Smooth muscle cell of the brain vasculature (primary cell): ENCODE measurements at regions not wholly inside any gene's neighbourhood (a gene's known extent, or its start where the extent isn't known, plus 50 kb on each side); places are given as distances from the start of the nearest gene placed in this dataset.
A peak's percentile ranks its signal among the peaks of the same experiment; 100 is the strongest.

ENCODE experiments used
- DNase-seq: peaks from one replicate; pipeline ENCODE4 v3.0.0-alpha.2; 2012; ENCODE audit warnings: low read depth, low spot score

DNA sequence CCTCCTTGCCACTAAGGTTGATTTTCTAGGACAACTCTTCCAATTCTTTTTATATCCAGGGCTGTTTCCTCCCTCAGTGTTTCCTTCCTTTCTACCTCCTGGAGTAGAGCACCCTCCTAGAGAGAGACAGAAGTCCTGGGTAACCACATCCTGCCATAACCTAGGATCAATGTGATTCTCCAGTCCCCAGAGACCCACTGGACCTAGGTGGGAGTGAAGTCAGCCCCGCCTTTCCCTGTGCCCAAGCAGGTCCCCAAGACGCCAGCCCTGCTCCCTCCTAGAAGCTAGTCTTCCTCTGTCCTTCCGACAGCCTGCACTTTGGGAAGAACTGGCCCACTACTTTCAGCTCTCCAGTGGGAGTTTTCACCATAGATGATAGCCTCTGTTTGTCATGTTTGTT, 166.8 kb upstream of the PLEKHG7 start:
- DNase-seq, result no peak

DNA sequence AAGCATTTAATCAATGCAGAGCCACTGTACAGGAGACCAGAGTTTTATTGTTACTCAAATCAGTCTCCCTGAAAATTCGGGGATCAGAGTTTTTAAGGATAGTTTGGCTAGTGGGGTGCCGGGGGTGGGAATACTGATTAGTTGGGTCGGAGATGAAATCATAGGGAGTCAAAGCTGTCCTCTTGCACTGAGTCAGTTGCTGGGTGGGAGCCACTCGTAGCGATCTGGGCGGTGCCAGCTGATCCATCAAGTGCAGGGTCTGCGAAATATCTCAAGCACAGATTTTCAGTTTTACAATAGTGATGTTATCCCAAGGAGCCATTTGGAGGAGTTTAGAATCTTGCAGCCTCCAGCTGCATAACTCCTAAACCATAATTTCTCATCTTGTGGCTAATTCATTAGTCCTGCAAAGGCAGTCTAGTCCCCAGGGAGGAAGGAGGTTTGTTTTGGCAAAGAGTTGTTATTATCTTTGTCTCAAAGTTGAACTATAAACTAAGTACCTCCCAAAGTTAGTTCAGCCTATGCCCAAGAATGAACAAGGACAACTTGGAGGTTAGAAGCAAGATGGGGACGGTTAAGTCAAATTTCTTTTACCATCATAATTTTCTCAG, 169.4 kb upstream of the PLEKHG7 start:
- peak; percentile 32 for DNase-seq

DNA sequence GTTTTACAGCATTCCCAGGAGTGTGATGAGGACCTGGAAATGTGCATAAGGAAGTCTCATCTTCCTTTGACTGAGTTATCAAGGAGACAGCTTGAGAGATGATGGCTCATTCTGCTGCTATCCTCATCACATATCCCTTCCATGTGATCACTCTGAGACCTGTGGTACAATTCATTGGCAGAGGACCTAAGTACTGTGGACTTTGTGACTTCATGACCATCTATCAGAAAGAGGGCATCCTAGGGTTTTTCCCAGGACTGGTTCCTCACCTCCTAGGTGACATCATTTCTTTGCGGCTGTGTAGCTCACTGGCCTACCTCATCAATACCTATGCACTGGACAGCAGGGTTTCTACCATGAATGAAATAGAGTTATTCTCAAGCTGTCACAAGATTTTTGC, 172.1 kb upstream of the PLEKHG7 start:
- no peak for DNase-seq

DNA sequence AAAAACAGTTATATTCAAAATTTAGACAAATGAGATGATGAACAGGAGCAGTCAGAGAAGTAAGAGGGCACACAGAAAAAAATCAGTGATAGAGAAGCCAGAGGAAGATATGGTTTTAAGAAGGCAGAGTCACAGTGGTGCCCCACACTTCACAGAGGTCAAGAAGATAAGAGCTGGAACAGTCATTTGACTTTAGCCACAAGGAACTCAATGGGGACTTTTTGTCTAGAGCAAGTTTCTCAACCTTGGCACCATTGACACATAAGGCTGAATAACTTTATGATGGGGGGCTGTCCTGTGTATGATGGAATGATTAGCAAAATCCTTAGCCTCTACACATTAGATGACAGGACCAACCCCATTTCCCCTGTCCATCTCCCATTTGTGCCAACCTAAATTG, 172.8 kb upstream of the PLEKHG7 start:
- no peak for DNase-seq

DNA sequence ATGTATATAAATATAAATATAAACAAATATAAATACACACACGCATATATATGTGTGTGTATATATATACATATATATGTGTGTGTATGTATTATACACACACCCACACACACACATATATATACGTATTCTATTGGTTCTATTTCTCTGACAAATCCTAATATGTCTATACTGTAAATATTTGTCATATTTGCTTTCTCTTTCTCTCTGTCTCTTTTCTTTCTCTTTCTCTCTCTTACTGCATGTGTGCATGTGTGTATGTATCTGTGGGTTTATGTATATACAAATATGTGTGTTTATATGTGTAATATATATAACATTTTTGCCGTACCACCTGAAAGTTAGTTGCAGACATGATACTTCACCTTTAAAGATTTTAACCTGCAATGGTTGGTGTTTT, 174.2 kb upstream of the PLEKHG7 start:
- DNase-seq, result no peak

DNA sequence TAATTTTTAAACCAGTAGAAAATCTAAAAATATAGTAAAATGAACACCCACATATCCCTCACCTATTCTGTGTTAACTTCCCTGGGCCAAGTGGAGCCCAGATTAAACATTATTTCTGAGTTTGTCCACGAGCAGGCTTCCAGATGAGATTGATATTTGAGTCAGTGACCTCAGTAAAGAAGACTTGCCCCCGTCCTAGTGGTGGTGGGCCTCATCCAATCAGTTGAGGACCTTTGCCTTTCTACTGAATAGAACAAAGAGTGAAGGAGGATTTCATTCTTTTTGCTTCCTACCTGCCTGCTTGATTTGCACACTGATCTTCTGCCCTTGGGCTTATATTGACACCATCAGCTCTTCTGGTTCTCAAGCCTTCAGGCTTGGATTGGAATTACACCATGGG, 174.7 kb upstream of the PLEKHG7 start:
- DNase-seq, result no peak

DNA sequence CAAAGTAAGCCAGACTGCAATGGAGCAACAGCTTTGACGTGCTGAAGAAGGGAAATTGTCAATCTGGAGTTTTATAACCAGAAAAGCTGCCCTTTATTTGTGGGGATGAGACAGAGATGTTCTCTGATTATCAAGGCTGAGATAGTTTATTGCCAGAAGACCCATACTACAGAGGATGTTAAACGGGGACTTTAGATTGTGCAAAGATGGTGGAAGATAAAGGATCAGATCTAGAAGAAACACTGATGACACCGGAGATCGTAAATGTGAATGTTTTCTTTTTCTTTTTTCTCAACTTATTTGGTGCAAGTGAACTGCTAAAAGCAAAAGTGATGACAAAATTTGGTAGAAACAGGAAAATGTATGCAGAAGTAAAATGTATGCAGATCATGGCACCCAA, 178.3 kb upstream of the PLEKHG7 start:
- DNase-seq, result no peak

DNA sequence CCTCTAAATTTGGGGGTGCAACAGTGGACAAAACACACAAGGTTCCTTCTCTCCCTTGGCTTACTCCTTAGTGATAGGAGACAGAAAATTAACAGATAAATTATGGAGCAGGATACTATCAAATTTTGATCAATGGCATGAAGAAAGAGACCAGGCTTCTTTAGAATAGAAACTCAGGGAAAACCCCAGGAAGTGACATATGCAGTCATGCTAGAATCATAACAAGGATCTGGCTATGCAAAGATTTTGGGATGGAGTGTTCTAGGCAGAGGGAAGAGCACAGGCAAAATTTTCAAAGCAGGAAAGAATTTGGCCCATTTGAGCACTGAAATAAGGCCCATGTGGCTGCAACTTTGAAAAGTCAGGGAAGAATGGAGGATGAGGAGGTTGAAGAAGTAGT, 182.3 kb upstream of the PLEKHG7 start:
- no peak for DNase-seq

DNA sequence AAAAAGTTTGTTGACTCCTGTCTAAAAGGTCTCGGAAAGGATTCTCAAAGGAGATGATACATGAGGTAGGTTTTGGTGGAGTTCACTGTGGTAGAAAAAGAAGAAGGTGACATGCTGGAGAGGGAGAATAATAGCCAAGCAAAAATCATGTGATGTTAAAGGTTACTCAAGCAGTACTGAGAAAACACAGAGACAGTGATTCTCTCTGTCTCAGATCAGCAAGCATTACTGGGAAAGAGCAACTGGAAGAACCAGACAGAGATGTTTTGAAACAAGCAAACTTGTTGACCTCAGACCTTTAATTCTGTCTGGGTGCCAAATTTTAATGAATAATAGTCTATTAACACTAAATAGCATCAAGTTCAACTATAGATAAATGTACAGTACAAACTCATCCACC, 183.5 kb upstream of the PLEKHG7 start:
- no peak for DNase-seq

DNA sequence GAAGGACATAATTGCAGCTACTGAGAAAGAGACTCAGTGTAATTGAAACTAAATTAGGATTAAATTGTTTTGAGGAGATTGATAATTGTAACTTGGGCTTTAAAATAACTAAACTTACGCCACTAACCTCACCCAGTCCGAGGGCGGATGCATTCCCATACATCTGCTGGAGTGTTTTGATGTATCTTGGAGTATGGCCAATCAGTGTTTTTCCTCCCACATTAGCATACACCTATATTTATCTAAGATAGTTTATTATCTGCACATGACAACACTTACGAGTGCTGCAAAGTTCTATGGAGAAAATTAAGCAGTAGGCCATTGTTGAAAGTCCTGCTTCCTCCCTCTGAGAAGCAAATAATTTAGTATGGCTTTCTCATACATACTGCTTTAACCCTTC, 184.7 kb upstream of the PLEKHG7 start:
- no peak for DNase-seq

DNA sequence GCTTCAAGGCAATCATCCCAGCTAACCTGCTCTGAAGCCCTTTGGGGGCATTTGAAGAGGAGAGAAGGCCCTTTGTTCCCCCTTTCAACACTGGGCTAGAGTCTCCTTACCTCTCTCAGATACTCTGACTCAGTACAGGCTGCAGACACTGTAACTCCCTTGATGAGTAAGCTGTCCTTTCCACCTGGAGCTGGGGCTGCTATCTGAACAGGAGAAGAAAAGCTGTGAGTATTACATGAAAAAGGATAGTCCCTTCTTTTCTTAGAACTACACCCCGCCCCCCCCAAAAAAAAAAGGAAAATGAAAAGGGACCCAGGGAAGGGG, 186.6 kb upstream of the PLEKHG7 start:
- DNase-seq, result no peak

DNA sequence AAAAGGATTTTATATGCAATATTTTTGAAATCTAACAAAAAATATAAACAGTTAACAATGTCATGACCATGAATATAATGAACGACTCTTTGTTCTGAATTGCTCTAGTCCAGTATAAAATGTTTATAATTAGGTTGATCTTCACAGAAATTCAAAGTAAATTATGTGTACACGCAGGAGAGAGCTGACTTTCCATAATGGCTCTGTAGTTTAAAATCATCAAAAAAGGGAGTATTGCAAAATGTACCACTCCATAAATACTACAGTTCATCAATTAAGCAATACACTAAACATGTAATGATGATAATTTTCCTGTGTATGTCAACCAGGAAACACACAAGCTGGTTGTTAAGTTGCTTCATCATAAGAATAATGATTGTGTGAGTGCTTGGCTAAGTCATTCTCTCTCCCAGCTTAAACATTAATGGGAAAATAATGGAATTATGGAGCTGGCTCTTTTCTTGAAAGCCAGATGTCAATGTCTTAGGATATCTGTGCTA, 189.5 kb upstream of the PLEKHG7 start:
- no peak for DNase-seq

DNA sequence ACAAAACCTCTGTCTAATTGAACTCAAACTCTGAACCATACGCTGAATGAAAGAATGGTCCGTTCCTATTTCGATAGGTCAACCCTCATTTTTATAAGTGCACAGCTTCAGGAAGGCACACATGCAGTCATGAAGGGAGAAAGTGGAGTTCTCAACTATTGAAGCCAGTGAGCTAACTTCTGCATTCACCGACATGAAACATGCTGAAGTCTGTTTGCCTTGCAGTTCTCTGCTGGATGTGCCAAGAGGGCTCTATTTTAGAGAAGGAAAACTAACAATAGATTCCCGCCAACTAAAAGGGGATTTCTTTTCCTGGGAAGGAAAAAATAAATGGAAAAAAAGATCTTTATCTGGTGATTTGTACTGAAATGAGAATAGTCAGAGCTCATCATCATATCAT, 191.0 kb upstream of the PLEKHG7 start:
- DNase-seq, result no peak

DNA sequence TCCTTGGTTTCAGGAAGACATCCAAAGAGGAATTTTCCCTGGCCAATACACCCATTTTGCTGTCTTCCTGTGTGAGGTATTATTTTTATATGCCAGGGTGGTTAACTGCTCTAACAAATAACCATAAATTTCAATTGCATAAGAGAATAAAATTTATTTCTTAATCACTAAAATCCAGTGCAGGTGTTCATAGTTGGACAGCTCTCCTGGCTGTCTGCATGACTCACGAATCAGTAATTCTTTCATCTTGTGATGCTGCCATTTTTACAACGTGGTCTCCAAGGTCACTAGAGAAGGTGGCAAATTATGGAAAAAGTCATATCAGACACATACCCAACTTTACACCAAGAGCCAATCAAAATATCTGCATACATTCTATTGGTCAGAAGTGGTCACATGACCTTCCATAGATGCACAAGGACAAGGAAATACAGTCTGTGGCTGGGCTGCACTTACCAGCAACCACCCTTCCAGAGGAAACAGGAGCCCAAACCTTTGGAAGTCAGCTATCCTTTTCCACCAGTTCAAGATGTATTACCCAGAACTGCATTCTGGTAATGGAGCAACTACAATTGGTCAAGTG, 193.5 kb upstream of the PLEKHG7 start:
- no peak for DNase-seq

DNA sequence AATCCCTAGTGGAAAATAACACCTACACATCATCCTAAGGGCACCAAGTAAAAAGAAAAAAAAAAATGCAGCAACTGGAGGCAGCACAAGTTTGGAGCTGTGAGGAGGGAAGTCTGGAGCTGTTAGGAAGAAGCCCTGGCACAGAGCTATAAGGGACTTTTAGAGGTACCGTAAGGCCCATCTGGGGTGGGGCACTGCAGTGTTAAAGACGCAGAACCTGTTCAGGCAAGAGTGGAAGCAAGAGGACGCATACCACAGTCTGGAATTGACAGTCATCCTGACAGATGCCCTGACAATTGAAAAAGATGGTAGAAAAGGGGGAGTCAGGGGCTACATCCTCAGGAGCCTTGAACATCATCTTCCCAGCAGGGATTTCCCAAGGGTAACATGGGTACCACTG, 195.9 kb upstream of the PLEKHG7 start:
- no peak for DNase-seq

DNA sequence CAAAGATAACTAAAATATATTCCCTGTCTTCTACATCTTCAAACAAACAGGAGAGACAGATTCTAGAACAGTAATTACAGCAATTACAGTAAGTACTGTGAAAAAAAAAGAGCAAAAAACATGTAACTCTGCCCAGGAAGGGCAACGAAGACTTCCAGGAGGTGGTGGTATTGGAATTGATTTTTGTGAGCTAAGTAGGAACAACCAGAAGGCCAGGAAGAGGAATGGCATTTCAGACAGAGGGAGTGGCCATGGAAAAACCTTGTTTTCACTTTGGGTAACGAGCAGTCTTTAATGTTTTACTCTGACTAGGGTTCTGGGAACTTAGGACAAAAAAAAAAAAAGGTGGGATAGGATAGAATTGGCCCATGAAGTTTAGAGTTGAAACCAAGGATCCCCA, 196.3 kb upstream of the PLEKHG7 start:
- DNase-seq, result no peak

DNA sequence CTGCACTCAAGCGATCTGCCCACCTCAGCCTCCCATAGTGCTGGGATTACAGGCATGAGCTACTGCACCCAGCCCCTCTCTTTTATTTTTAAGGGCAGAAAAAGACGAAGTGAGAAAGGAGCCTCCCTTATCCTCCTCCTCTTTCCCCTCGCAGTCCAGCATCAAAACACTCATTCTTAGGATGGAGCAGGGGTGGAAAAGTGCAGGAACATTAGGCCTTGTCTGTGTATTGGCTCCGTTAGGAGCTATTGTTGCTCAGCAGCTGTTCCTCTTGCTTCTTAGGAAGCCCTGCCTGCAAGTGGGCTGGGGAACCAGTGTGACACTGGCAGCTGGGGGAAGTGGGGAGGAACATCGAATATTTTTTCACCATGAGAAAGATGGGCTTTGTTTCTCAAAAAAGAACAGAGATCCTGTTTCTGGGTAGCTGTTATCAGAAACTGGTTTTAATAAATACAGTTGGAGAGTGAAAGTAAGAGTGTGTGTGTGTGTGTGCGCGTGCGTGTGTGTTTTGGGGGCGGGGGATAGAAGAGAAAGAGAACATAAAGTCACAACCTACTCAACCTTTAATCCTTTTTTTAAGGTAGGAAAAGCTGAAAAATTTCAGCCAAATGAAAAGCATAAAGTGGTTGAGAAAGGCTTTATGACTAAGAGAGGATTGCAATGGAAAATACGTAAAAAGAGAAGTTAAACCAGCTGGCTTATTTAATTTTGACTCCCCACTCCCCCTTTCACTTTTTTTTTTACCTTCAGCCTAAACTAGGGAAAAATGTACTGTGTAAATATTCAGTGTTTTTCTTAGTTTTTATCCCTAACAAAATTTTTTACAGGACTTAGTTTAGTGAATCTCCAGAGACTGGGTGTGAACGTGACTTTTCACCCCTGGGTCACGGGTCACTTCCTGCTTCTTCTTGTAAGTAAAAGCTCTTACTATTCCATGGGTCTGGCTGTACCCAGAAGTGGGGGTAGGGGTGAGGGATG, 197.2 kb upstream of the PLEKHG7 start:
- peak; percentile 37 for DNase-seq

DNA sequence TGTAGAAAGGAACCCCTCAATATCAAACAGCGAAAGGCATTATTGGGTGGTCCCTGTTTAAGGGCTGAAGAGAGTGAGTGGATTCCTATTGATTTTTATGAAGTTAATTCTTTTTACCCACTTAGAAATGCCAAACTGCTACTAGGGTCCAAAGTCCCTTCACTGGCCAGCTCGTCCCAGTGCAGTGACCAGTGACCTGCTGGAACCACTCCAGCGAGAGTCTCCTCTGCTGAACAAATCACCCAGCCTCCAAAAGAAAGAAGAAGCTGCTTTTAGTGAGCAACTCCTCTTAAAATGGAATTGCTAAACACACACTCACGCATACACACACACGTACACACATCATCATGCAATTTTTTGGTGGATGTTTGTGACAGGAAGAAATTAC, 198.2 kb upstream of the PLEKHG7 start:
- no peak for DNase-seq

DNA sequence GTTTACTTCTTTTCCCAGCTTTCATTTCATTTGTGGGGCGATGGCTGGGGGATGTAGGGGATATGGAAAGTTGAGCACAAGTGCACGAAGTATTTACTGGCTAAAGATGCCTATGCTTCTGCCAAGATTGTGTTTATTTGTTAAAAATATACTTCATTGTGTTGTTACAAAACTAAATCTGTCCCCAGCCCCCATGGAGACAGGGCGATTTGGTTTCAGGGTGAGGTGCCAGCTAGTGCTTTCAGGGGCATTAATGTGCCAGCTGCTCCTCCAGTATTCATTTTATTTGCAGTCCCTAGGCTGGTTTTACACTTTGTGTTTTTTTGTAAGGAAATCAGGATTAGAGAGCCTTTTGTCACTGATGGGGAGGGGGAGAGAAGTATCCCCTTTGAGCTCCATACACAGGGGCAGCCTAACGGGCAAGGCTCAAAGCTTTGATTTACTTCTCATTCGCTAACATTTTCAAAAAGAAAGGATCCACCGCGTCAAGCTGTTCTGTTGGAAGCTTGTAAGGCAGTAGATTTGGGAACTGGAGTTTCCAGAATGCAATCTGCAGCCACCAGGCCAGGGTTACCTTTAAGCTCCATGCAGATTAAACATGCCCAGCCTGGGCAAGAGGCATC, 198.7 kb upstream of the PLEKHG7 start:
- no peak for DNase-seq

DNA sequence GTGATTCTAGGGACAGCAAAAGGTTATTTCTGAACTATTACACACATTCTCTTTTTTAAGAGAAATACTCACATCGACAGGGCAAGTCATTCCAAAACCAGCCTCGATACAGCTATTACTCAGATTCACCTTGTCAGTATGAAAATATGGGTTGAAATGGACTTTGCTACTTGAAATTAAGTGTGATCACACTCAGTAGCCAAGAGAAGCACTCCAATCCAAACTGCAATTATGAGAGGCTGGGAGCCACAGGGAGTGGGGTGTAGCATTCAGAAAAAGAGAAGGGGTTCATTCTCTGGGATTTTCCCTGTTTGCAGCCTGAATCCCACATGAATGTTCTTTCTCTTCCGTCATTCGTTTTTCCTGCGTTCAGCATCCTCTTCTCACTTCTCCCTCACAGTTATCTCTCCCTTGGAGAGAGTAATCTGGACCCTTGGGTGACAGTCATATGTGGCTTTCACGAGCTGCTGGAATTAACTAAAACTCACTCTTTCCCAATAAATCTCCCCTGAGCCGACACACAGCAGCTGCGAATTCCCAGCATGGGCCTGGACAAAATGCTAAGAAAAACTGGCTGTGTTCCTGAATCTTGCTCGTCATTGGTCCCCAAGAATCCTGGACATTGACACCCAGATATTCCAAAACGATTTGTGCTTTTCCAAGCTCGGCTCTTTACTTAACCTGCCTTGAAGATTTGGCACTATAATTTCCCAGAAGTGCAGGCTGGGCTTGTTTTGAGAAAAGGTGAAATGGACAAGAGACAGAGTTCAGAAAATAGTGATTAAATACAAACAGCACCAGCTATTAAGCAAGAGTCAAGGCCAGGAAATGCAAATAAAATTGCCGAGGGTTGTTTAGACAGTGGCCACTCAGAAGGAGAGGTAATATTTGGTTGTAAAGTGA, 199.5 kb upstream of the PLEKHG7 start:
- DNase-seq, result no peak

DNA sequence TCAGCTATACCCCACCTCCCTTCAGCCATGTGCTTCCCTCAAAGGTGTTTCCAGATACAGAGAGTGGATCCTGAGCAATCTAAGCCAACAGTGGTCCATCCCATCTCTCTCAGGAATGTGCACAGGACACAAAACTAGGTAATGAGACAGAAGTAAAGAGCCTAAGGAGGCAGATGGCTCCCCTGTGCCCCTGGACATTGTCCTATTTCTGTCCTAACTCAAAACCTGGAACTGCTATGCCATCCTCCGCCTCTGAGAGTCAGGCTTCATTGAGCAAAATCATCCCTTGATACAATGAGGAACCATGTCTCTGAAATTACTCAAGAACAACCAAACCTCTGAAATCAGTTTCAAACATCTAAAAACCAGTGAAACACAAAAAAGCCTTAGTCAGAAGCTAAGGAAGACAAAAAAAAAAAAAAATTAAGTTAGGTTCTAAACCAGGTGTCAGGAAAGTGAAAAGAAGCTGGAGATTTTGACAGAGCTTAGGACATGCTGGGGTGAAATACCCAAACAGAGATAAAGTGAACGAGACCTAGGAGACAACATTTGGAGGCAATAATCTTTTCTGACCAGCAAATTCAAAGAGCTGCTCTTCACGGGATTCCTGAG, 200.3 kb upstream of the PLEKHG7 start:
- no peak for DNase-seq
